H9 (cell line): ENCODE measurements at regions not wholly inside any gene's neighbourhood (a gene's known extent, or its start where the extent isn't known, plus 50 kb on each side); places are given as distances from the start of the nearest gene placed in this dataset.

Experiments
- DNase-seq: peaks from one replicate; pipeline ENCODE4 v3.0.0-alpha.2; 2017
- H2AFZ ChIP-seq: one replicate; pipeline ENCODE4 v1.6.1; 2013; ENCODE audit warnings: mild to moderate bottlenecking, low read length, control low read depth, moderate library complexity
- H2AK5ac ChIP-seq: 2 replicates; pipeline ENCODE4 v1.6.1; 2013; ENCODE audit warnings: low read length, control low read depth, mixed read lengths; ENCODE audit not compliant: insufficient read length
- H2BK120ac ChIP-seq: one replicate; pipeline ENCODE4 v1.6.1; 2013; ENCODE audit warnings: low read depth, mild to moderate bottlenecking, low read length, control low read depth, inconsistent platforms; ENCODE audit not compliant: poor library complexity, severe bottlenecking
- H2BK12ac ChIP-seq: 2 replicates; pipeline ENCODE4 v1.6.1; 2013; ENCODE audit warnings: low read length, control low read depth, mixed read lengths, low read depth; ENCODE audit not compliant: insufficient read length
- H2BK15ac ChIP-seq: 2 replicates; pipeline ENCODE4 v1.6.1; 2013; ENCODE audit warnings: low read depth, low read length, control low read depth
- H2BK20ac ChIP-seq: one replicate; pipeline ENCODE4 v1.6.1; 2013; ENCODE audit warnings: low read depth, mild to moderate bottlenecking, low read length, control low read depth, inconsistent platforms; ENCODE audit not compliant: poor library complexity, severe bottlenecking
- H2BK5ac ChIP-seq: 2 replicates; pipeline ENCODE4 v1.6.1; 2013; ENCODE audit warnings: low read length, control low read depth, mixed read lengths; ENCODE audit not compliant: insufficient read length
- H3K14ac ChIP-seq: 2 replicates; pipeline ENCODE4 v1.6.1; 2013; ENCODE audit warnings: low read length, control low read depth; ENCODE audit not compliant: insufficient read depth
- H3K18ac ChIP-seq: 2 replicates; pipeline ENCODE4 v1.6.1; 2013; ENCODE audit warnings: low read depth, mild to moderate bottlenecking, mixed read lengths, low read length, control low read depth; ENCODE audit not compliant: insufficient read length
- H3K23ac ChIP-seq: 2 replicates; pipeline ENCODE4 v1.6.1; 2013; ENCODE audit warnings: low read length, control low read depth, mixed read lengths, low read depth; ENCODE audit not compliant: insufficient read length
- H3K23me2 ChIP-seq: 2 replicates; pipeline ENCODE4 v1.6.1; 2013; ENCODE audit warnings: low read depth, mild to moderate bottlenecking, mixed read lengths, low read length, control low read depth; ENCODE audit not compliant: insufficient read length, poor library complexity, severe bottlenecking
- H3K27ac ChIP-seq: 2 replicates; pipeline ENCODE4 v1.5.1; 2013; ENCODE audit warnings: low read length, control low read depth, mixed read lengths, low read depth; ENCODE audit not compliant: insufficient read length
- H3K27me3 ChIP-seq: 2 replicates; pipeline ENCODE4 v1.6.1; 2013; ENCODE audit warnings: low read length, control low read depth, inconsistent platforms; ENCODE audit not compliant: insufficient read depth
- H3K4ac ChIP-seq: 2 replicates; pipeline ENCODE4 v1.6.1; 2013; ENCODE audit warnings: low read depth, mild to moderate bottlenecking, control low read depth, inconsistent platforms, low read length, moderate library complexity
- H3K4me1 ChIP-seq: 2 replicates; pipeline ENCODE4 v1.6.1; 2013; ENCODE audit warnings: low read length, control low read depth, inconsistent platforms; ENCODE audit not compliant: insufficient read depth
- H3K4me2 ChIP-seq: 2 replicates; pipeline ENCODE4 v1.6.1; 2013; ENCODE audit warnings: low read length, control low read depth, mixed read lengths; ENCODE audit not compliant: insufficient read length, insufficient read depth
- H3K56ac ChIP-seq: 2 replicates; pipeline ENCODE4 v1.6.1; 2013; ENCODE audit warnings: low read depth, mild to moderate bottlenecking, mixed read lengths, low read length, control low read depth; ENCODE audit not compliant: insufficient read length
- H3K79me1 ChIP-seq: 2 replicates; pipeline ENCODE4 v1.6.1; 2013; ENCODE audit warnings: low read depth, mild to moderate bottlenecking, moderate library complexity, low read length, control low read depth, inconsistent platforms; ENCODE audit not compliant: insufficient read depth, poor library complexity, severe bottlenecking
- H3K79me2 ChIP-seq: 2 replicates; pipeline ENCODE4 v1.6.1; 2013; ENCODE audit warnings: low read length, control low read depth, inconsistent platforms; ENCODE audit not compliant: insufficient read depth
- H3K9ac ChIP-seq: 2 replicates; pipeline ENCODE4 v1.6.1; 2013; ENCODE audit warnings: low read length, control low read depth, mixed read lengths; ENCODE audit not compliant: insufficient read length; ENCODE audit errors: extremely low read depth
- H3K9me3 ChIP-seq: one replicate; pipeline ENCODE4 v1.6.1; 2013; ENCODE audit warnings: low read depth, low read length, inconsistent platforms; ENCODE audit not compliant: control insufficient read depth
- H3T11ph ChIP-seq: one replicate; pipeline ENCODE4 v1.6.1; 2013; ENCODE audit warnings: mild to moderate bottlenecking, low read length, control low read depth, inconsistent platforms
- H4K20me1 ChIP-seq: one replicate; pipeline ENCODE4 v1.6.1; 2013; ENCODE audit not compliant: control insufficient read depth, insufficient read length, insufficient read depth
- H4K5ac ChIP-seq: 2 replicates; pipeline ENCODE4 v1.6.1; 2013; ENCODE audit warnings: low read depth, mild to moderate bottlenecking, mixed read lengths, low read length, control low read depth; ENCODE audit not compliant: insufficient read length
- H4K8ac ChIP-seq: replicated peaks from 2 replicates; pipeline ENCODE4 v1.6.1; 2013; ENCODE audit warnings: low read length, control low read depth, mixed read lengths, low read depth; ENCODE audit not compliant: insufficient read length
- H4K91ac ChIP-seq: 2 replicates; pipeline ENCODE4 v1.6.1; 2013; ENCODE audit warnings: low read depth, mild to moderate bottlenecking, moderate library complexity, mixed read lengths, low read length, control low read depth; ENCODE audit not compliant: insufficient read length
- H3K27ac Mint-ChIP-seq, 3 experiments: 2 replicates in 2 of 3; 3 replicates in 1 of 3; pipeline ENCODE4 v1.8.0; 2020 to 2021; ENCODE audit warnings: mixed read lengths in 3 of 3, mild to moderate bottlenecking in 1 of 3, moderate library complexity in 1 of 3
- H3K27me3 Mint-ChIP-seq: 2 replicates; pipeline ENCODE4 v1.8.0; 2021; ENCODE audit warnings: low read depth, mild to moderate bottlenecking, moderate library complexity, mixed read lengths
- H3K36me3 Mint-ChIP-seq, 3 experiments: 2 replicates in 2 of 3; 3 replicates in 1 of 3; pipeline ENCODE4 v1.8.0; 2020 to 2021; ENCODE audit warnings: low read depth in 3 of 3, mixed read lengths in 3 of 3; ENCODE audit not compliant: insufficient read depth in 1 of 3
- H3K4me1 Mint-ChIP-seq, 2 experiments: 2 replicates each; pipeline ENCODE4 v1.8.0; 2020; ENCODE audit warnings: mixed read lengths in 2 of 2
- H3K4me3 Mint-ChIP-seq, 2 experiments: 2 replicates in 1 of 2; 3 replicates in 1 of 2; pipeline ENCODE4 v1.8.0; 2020 to 2021; ENCODE audit warnings: mild to moderate bottlenecking in 2 of 2, mixed read lengths in 2 of 2, moderate library complexity in 1 of 2
- H3K9me3 Mint-ChIP-seq, 2 experiments: 2 replicates in 1 of 2; 3 replicates in 1 of 2; pipeline ENCODE4 v1.8.0; 2020; ENCODE audit warnings: mild to moderate bottlenecking in 2 of 2, mixed read lengths in 2 of 2, moderate library complexity in 1 of 2
- WGBS: extraction: QIAGEN DNeasy Blood & Tissue Kit; methylation state at CpG from one replicate; pipeline ENCODE4 v1.1.7; 2013; ENCODE audit warnings: missing lambda C conversion rate, low lambda C conversion rate, mixed read lengths; ENCODE audit not compliant: insufficient read length; ENCODE audit errors: extremely low coverage; 5-methylcytosine and 5-hydroxymethylcytosine counted together
- TF ChIP-seq, protein P1 (sequence below): fragments of 200-600 bp; sonication (generic); conservative IDR thresholded peaks from 3 replicates; pipeline ENCODE4 v1.8.0; 2021; ENCODE audit warnings: antibody characterized with exemption, mild to moderate bottlenecking

DNA sequence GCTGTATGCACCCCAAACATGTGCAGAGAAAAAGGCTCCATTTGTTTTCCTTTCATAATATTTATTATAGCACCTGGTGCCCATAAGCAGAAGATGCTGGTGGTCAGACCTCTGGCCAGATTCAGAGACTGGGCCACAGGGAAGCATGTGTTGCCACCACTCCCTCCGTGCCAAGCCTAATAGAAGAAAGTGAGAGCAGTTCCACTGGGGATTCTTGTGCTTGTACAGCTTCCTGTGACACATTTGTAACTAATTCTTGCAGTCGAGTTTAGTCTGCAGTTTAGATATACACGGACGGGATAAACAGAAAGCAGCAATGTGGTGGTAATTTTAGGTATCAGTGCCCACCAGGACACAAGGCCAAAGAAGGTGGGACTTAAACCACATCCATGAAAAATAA is 135.4 kb upstream of the PIEZO2 start:
- WGBS, result no CpG with 5 or more reads among the region's 4 CpGs
- Mint-ChIP-seq H3K4me1 (no peaks in the 10 kb centered on the region), H3K4me3 (no peak overlapping the region), H3K9me3 (peaks cover 0 to 3% of the 10 kb centered on the region in 2 experiments; a peak in 2 of 5 replicates), H3K27ac (no peak overlapping the region), H3K36me3 (no peaks in the 10 kb centered on the region), H3K27me3 (peaks cover 3% of the 10 kb centered on the region; the same call in 1 of the 2 replicates)
- H4K91ac ChIP-seq, result no peak overlapping the region
- no peak overlapping the region for H3K56ac ChIP-seq
- H4K20me1 ChIP-seq, result no peaks in the 10 kb centered on the region
- H2BK5ac ChIP-seq, result no peak overlapping the region
- H2BK12ac ChIP-seq, result no peak overlapping the region
- H2BK20ac ChIP-seq, result no peak overlapping the region
- H2AFZ ChIP-seq, result no peak overlapping the region
- no peak overlapping the region for H2AK5ac ChIP-seq
- H3K23ac ChIP-seq, result no peak overlapping the region
- TF ChIP-seq, protein P1, sequence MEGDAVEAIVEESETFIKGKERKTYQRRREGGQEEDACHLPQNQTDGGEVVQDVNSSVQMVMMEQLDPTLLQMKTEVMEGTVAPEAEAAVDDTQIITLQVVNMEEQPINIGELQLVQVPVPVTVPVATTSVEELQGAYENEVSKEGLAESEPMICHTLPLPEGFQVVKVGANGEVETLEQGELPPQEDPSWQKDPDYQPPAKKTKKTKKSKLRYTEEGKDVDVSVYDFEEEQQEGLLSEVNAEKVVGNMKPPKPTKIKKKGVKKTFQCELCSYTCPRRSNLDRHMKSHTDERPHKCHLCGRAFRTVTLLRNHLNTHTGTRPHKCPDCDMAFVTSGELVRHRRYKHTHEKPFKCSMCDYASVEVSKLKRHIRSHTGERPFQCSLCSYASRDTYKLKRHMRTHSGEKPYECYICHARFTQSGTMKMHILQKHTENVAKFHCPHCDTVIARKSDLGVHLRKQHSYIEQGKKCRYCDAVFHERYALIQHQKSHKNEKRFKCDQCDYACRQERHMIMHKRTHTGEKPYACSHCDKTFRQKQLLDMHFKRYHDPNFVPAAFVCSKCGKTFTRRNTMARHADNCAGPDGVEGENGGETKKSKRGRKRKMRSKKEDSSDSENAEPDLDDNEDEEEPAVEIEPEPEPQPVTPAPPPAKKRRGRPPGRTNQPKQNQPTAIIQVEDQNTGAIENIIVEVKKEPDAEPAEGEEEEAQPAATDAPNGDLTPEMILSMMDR, result no peak
- no peaks in the 10 kb centered on the region for H3K9me3 ChIP-seq
- H3K23me2 ChIP-seq, result no peaks in the 10 kb centered on the region
- no peak overlapping the region for H2BK15ac ChIP-seq
- no peaks in the 10 kb centered on the region for H3K4me1 ChIP-seq
- no peak overlapping the region for H3K4ac ChIP-seq
- no peak overlapping the region for H3T11ph ChIP-seq
- H3K79me2 ChIP-seq, result no peaks in the 10 kb centered on the region
- H3K79me1 ChIP-seq, result no peaks in the 10 kb centered on the region
- no peak overlapping the region for H3K27ac ChIP-seq
- H3K4me2 ChIP-seq, result no peak overlapping the region
- H3K18ac ChIP-seq, result no peak overlapping the region
- DNase-seq, result no peak
- H4K5ac ChIP-seq, result no peak overlapping the region
- H3K27me3 ChIP-seq, result no peaks in the 10 kb centered on the region
- no peak overlapping the region for H3K14ac ChIP-seq
- H3K9ac ChIP-seq, result no peak overlapping the region
- H2BK120ac ChIP-seq, result no peak overlapping the region
- H4K8ac ChIP-seq, result no peak overlapping the region
